Prostate gland (tissue), 2 donors: ENCODE measurements at regions not wholly inside any gene's neighbourhood (a gene's known extent, or its start where the extent isn't known, plus 50 kb on each side); places are given as distances from the start of the nearest gene placed in this dataset.

Source experiments
- DNase-seq: peaks from one replicate; pipeline ENCODE4 v3.0.0-alpha.2; 2019; ENCODE audit warnings: low spot score
- H3K27ac ChIP-seq, 2 donors: fragments of 200-600 bp; sonication (generic); 2 replicates each; pipeline ENCODE4 v1.5.1; 2017 to 2019
- H3K27me3 ChIP-seq: fragments of 200-600 bp; sonication (generic); replicated peaks from 2 replicates; pipeline ENCODE4 v1.5.1; 2019; ENCODE audit not compliant: insufficient read depth
- H3K36me3 ChIP-seq, 2 donors: fragments of 200-600 bp; sonication (generic); 1 replicate in 1 of 2; 2 replicates in 1 of 2; pipeline versions ENCODE4 v1.5.1 to v1.8.1; 2017 to 2019
- H3K4me1 ChIP-seq: fragments of 200-600 bp; sonication (generic); replicated peaks from 2 replicates; pipeline ENCODE4 v1.5.1; 2019
- H3K4me3 ChIP-seq, 2 donors: fragments of 200-600 bp; sonication (generic); 2 replicates each; pipeline ENCODE4 v1.5.1; 2017 to 2019
- H3K9me3 ChIP-seq: fragments of 200-600 bp; sonication (generic); 2 replicates; pipeline ENCODE4 v1.5.1; 2017
- CTCF ChIP-seq, 4 experiments: fragments of 200-600 bp in 2 of 4; fragments of 450-650 bp in 2 of 4; sonication (generic) in 2 of 4; IDR thresholded peaks; 1 replicate in 3 of 4; 2 replicates in 1 of 4; pipeline ENCODE4 v1.5.1; 2016 to 2019; ENCODE audit warnings: antibody characterized with exemption in 4 of 4, mild to moderate bottlenecking in 2 of 4, moderate library complexity in 2 of 4
- POLR2A ChIP-seq: fragments of 450-650 bp; IDR thresholded peaks from one replicate; pipeline ENCODE4 v1.6.1; 2016; ENCODE audit warnings: antibody characterized with exemption, mild to moderate bottlenecking
- POLR2AphosphoS5 ChIP-seq: sonication (generic); formaldehyde crosslinking; IDR thresholded peaks from one replicate; pipeline ENCODE4 v1.6.1; 2017; ENCODE audit warnings: antibody characterized with exemption
- WGBS: methylation state at CpG from one replicate; pipeline ENCODE4 v1.1.5; 2018; 5-methylcytosine and 5-hydroxymethylcytosine counted together
- intact Hi-C: fragments of 100-400 bp; cut with DNase I; formaldehyde crosslinking; loops from one replicate; pipeline ENCODE4 v1.14.2; 2022

DNA sequence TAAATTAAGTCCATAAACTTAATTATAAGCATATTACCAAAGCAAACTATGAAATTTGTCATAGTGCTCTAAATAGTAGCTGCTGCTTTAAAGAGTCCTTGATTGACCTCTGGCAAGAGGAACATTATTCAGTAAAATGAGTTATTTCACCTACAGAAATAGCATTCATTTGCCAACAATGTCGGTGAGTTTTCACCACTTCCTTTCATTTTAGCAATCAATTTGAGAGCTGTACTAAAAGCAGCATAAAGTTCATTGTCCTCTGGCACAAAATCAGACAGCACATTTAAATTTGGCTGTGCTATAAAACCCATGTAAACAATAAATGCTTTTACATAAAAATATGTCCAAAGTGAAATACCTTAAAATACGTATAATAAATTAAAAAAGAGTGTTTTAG, 1515.7 kb downstream of the SI start:
- H3K4me3 ChIP-seq = no peak overlapping the region
- no peaks in the 10 kb centered on the region for H3K27me3 ChIP-seq
- intact Hi-C loops = no loop called here
- TF ChIP-seq POLR2AphosphoS5 (no peak), POLR2A (no peak), CTCF (IDR thresholded peaks at IDR 0.05) (no peak)
- no peaks in the 10 kb centered on the region for H3K9me3 ChIP-seq
- 24% methylated on average over 2 of the region's 2 CpGs for WGBS
- no peaks in the 10 kb centered on the region for H3K4me1 ChIP-seq
- H3K36me3 ChIP-seq = no peaks in the 10 kb centered on the region
- no peak overlapping the region for H3K27ac ChIP-seq
- DNase-seq = no peak

GRCh38 chr3:163561151-163561550, 1517.1 kb downstream of the SI start:
- Histone ChIP-seq H3K9me3 (no peaks in the 10 kb centered on the region), H3K27me3 (no peaks in the 10 kb centered on the region)
- no peak for DNase-seq

DNA sequence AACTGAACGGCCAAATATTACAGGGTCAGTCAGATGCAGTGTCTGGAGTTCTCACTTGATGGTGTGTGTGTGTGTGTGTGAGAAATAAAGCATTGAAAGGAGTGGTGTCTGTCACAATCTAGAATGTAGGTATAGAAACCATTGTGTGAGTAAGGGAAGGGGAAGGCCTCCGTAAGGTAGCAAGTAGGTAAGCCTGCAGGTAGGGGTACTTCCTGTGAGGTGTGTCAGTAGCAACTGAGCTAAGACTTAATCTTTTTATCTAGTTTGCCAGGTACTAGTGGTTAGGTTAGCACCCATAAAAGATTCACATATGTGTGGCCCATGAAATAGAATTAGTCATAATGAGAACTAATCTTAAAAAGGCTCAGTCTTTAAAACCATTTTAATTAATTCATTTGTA, 1517.8 kb downstream of the SI start:
- Histone ChIP-seq H3K27me3 (no peaks in the 10 kb centered on the region), H3K9me3 (no peaks in the 10 kb centered on the region), H3K27ac (no peak overlapping the region), H3K36me3 (no peaks in the 10 kb centered on the region), H3K4me3 (no peak overlapping the region), H3K4me1 (no peaks in the 10 kb centered on the region)
- intact Hi-C loops = no loop called here
- 92% methylated on average over 2 of the region's 2 CpGs for WGBS
- no peak for DNase-seq
- TF ChIP-seq POLR2A (no peak), CTCF (IDR thresholded peaks at IDR 0.05) (no peak), POLR2AphosphoS5 (no peak)

More at GRCh38 chr3:163561151-163561550, 1517.1 kb downstream of the SI start:
- Histone ChIP-seq H3K36me3 (no peaks in the 10 kb centered on the region), H3K27ac (no peak overlapping the region), H3K4me1 (no peaks in the 10 kb centered on the region), H3K4me3 (no peak overlapping the region)
- intact Hi-C loops = no loop called here
- no peak for TF ChIP-seq POLR2AphosphoS5
- no peak for TF ChIP-seq CTCF (IDR thresholded peaks at IDR 0.05)
- TF ChIP-seq POLR2A = no peak
- 89% methylated on average over 4 of the region's 4 CpGs for WGBS

DNA sequence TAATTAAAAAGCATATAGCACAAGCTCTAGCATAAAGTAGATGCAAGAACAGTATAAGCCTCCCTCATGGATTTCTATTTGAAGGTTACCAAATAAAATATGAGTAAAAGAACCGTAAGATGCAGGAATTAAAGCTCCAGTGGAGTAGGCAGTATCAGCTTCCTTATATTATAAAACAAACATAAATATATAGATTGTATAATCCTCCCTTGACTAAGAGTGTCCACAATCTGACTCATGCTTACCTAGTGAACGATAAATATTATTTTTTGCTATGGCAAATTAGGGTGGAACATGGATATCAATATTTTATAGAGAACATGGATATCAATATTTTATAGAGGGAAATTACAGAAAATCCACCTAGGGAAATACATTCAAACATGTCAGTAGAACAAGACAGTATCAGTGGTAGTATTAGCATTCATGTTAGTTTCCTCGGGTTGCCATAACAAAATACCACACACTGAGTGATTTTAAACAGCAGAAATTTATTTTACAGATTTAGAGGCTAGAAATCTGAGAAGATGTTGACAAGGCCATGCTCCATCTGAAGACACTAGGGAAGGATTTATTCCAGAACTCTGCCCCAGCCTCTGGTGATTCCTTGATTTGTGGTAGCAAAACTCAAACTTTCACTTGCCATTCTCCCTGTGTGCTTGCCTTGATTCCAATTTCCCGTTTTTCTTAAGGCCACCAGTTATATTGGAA, 1521.3 kb downstream of the SI start:
- H3K4me1 ChIP-seq = no peaks in the 10 kb centered on the region
- H3K27me3 ChIP-seq = no peaks in the 10 kb centered on the region
- H3K36me3 ChIP-seq = no peaks in the 10 kb centered on the region
- TF ChIP-seq CTCF (IDR thresholded peaks at IDR 0.05) (no peak), POLR2A (no peak), POLR2AphosphoS5 (no peak)
- 86% methylated on average over 4 of the region's 4 CpGs for WGBS
- H3K4me3 ChIP-seq = no peak overlapping the region
- DNase-seq = no peak
- H3K9me3 ChIP-seq = no peaks in the 10 kb centered on the region
- H3K27ac ChIP-seq = no peak overlapping the region
- intact Hi-C loops = no loop called here

DNA sequence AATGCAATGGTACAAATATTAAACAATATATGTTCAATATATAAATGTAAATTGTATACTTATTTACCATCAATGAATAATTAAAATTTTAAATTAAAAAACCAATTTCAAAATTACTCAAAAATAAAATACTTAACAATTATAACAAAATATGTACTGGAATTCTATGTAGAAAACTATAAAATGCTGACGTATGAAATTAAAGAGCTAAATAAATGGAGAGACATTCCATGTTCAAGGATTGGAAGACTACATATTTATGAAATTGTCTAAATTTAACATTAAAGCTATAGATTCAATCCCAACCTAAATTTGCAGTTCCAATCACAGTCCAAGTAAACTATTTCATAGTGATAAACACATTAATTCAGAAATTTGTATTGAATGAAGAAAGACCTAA, 1522.4 kb downstream of the SI start:
- no peaks in the 10 kb centered on the region for H3K4me1 ChIP-seq
- H3K27ac ChIP-seq = no peak overlapping the region
- WGBS = 53% methylated on average over 1 of the region's 1 CpG
- H3K27me3 ChIP-seq = no peaks in the 10 kb centered on the region
- H3K4me3 ChIP-seq = no peak overlapping the region
- intact Hi-C loops = no loop called here
- no peaks in the 10 kb centered on the region for H3K9me3 ChIP-seq
- TF ChIP-seq CTCF (IDR thresholded peaks at IDR 0.05) = no peak
- no peak for TF ChIP-seq POLR2A
- no peak for TF ChIP-seq POLR2AphosphoS5
- H3K36me3 ChIP-seq = no peaks in the 10 kb centered on the region
- no peak for DNase-seq
